Stimulated activated CD4-positive, alpha-beta T cell treated with anti-CD3 and anti-CD28 coated beads, TNF-alpha, amount 100 ng/mL, for 4 hours (primary cell): ENCODE measurements at regions not wholly inside any gene's neighbourhood (a gene's known extent, or its start where the extent isn't known, plus 50 kb on each side); places are given as distances from the start of the nearest gene placed in this dataset.

Source experiments
- DNase-seq, 3 experiments: peaks; one replicate each; pipeline ENCODE4 v3.0.0-alpha.2; 2020; ENCODE audit warnings: low read depth in 3 of 3

- no peak for DNase-seq
These were observed 89.2 kb upstream of the TOMM7 start for GRCh38 chr7:22911889-22912288.

- no peak for DNase-seq
These were observed 87.3 kb upstream of the TOMM7 start for GRCh38 chr7:22909917-22910316.

DNA sequence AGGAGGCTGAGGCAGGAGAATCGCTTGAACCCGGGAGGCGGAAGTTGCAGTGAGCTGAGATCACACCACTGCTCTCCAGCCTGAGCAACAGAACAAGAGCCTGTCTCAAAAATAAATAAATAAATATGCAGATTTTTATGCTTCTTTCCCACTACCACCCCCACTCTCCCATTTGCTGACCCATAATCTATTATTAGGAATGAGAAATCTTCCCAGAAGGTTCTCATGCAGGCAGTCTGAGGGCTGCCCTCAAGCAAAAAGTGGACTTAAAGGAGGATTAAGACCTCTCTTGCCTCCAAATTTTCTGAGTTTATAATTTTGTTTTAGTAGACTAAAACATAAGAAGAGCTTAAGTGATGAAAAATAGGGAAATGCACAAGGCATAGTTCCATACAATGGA is 85.2 kb upstream of the TOMM7 start:
- no peak for DNase-seq

DNA sequence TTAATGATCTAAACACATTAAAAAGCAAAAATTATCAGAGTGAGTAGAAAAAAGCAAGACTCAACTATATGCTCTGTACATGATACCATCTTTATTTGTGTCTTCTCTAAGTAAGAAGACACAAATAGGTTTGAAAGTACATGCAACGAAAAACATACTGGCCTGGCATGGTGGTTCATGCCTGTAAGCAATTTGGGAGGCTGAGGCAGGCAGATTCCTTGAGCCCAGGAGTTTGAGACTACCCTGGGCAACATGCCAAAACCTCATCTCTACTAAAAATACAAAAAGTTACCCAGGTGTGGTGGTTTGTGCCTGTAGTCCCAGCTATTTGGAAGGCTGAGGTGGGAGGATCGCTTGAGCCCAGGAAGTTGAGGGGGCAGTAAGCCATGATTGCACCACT is 78.1 kb upstream of the TOMM7 start:
- no peak for DNase-seq

GRCh38 chr7:22900101-22900500 is 77.5 kb upstream of the TOMM7 start:
- DNase-seq = no peak

DNA sequence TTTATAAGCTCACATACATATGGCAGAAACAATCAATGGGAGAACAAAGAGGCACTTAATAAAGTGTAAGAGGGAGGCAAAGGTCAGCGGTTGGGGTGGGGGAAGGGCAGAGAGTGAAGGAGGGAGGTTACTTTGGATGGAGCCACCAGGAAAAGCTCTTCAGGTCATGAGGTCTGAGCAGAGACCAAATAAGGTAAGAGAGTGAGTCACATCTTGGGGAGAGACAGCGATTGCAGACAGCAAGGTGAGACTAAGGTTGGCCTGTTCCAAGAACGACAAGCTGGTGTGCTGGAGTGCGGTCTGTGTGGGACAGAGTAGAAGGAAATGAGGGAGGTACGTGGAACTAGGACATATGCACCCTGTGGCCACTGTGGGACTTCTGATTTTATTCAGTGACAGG is 74.3 kb upstream of the TOMM7 start:
- no peak for DNase-seq

GRCh38 chr7:22895828-22896165 is 73.1 kb upstream of the TOMM7 start:
- DNase-seq = no peak

DNA sequence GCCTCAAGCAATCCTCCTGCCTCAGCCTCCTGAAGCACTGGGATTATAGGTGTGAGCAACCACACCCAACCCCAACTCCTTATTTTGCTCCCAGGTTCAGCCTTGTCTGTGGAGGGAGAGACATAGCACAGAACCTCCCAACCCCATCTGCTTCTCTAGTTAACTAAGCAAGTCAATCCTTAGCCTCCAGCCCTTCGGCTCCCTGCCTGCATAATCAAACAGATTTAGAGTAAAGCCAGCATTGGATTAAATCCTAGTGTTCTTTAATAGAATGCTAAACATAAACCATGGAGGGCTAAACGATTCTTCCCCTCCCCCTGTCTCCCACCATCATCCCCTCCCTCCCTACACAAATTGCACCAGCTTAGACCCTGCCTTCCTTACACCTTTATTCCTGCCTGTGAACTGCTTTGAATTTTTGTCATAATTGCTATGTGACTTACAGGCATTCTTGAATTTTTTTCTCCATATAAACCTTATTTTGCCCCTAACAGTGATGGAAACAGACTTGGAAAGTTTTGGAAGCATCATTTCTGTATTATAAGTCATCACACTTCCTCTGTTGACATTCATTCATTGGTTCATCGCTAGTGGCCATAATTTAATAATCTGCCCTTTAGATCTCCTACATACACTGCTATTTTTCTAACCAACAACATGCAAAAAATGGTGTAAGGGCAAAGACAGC is 72.6 kb upstream of the TOMM7 start:
- no peak for DNase-seq

DNA sequence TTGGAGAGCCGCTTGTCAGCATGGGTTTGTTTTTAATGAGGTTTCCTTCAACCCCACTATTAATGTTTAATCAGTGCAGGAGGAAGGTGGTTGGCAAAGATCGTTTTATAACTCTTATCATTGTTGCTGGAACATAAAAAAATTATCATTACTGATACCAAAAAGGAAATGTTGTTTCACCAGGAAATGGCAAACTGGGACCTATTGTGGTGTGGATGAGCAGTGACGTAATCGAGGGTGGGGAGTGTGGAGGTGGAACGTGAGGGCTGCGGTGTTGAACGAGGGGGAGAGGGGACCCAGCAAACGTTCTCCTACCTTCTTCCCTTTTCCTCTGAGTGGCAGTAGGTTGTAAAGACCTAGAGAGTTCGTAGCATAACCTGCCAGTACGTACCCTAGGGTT is 71.9 kb upstream of the TOMM7 start:
- no peak for DNase-seq

DNA sequence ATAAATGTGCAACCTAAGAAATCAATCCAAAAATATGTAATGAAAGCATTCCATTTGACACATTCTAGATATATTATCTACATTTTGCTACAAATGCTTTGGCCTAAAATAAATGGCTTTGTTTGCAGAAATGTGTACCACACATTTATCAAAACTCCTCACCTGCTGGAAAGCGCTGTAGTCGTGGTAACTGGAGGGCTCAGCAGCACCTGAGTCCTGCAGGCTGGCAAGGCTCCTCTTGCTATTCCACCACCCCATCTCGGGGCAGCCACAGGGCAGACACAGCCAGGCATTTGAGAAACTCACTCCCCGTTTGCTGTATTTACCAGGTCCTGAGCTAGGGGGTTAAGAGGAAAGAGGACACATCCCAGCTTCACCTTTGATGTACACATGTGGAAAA is 68.1 kb upstream of the TOMM7 start:
- no peak for DNase-seq

- DNase-seq = peak in 2 of 3 experiments; percentile 24 to 47
These were observed 63.2 kb upstream of the TOMM7 start for GRCh38 chr7:22885797-22886261.

- no peak for DNase-seq
These were observed 62.5 kb upstream of the TOMM7 start for GRCh38 chr7:22884911-22885788.

DNA sequence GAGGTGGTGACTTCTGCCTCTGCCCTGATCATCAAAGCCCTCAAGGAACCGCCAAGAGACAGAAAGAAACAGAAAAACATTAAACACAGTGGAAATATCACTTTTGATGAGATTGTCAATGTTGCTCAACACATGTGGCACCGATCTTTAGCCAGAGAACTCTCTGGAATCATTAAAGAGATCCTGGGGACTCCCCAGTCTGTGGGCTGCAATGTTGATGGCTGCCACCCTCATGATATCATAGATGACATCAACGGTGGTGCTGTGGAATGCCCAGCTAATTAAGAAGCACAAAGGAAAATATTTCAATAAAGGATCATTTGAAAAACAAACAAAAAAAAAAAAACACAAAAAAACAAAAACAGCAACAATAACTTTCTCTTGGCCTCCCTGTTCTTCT is 59.5 kb upstream of the TOMM7 start:
- no peak for DNase-seq

DNA sequence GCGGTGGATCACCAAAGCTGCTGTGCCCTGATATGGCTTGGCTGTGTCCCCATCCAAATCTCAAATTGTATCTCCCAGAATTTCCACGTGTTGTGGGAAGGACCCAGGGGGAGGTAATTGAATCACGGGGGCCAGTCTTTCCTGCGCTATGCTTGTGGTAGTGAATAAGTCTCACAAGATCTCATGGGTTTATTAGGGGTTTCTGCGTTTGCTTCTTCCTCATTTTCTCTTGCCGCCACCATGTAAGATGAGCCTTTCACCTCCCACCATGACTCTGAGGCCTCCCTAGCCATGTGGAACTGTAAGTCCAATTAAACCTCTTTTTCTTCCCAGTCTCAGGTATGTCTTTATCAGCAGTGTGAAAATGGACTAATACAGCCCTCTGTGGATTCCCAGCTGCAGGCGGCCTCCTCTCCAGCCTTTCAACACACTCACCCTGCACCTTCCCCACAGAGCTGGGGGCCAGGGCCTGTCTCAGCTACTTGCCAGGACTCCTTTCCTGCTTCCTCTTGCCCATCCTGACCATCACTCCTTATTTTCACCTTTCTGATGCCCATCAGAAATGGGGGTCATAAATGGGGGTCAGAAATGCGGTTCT is 57.2 kb upstream of the TOMM7 start:
- no peak for DNase-seq

- no peak for DNase-seq
These were observed 56.6 kb upstream of the TOMM7 start for GRCh38 chr7:22879280-22879679.

GRCh38 chr7:22876986-22877729 is 54.5 kb upstream of the TOMM7 start:
- DNase-seq = no peak

DNA sequence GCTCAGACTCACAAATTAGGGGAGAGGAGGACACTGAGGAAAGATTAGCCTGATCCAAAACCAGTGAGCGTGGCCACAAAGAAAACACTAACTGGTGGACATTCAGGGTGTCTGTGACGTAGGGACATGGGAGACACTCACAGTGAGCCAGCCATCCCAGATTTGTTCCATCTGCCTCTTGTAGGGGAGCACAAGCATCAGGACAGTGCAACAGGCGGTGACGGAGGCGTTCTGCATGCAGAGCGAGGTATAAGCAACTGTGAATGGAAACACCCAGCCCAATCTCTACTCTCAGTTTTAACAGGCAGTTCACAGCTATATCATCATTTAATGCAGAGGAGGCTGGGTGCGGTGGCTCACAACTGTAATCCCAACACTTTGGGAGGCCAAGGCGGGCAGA is 52.8 kb upstream of the TOMM7 start:
- DNase-seq = no peak

DNA sequence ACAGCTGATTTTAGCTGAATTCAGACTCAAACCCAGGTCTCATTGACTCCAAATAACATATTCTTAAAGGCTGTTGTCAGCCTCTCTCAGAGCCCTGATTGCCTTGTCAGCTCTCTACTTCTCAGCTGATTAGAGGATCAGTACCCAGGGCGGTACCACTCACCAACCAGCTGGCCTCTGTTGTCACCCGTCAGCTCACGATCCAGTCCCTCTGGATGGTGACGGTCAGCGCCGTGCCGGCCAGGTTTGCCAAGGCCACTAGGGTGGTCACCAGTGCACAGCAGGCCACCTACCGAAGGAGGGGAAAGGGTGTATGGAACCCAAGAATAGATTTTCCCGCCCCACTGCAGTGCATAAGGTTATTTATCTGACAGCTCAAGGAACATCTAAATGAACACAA is 52.3 kb upstream of the TOMM7 start:
- no peak for DNase-seq
